ENCODE measurements at regions not wholly inside any gene's neighbourhood (a gene's known extent, or its start where the extent isn't known, plus 50 kb on each side); places are given as distances from the start of the nearest gene placed in this dataset.
A peak's percentile ranks its signal among the peaks of the same experiment; 100 is the strongest.

GRCh38 chrX:42616981-42617380 is 161.0 kb downstream of the PPP1R2C start:
- H3K27ac ChIP-seq (ENCODE audit: low read depth, low read length), result no peak overlapping the region
- Mint-ChIP-seq H3K36me3 (ENCODE audit: low read depth, unreplicated experiment) (no peaks in the 10 kb centered on the region), H3K4me3 (ENCODE audit: unreplicated experiment) (no peak overlapping the region), H3K9me3 (ENCODE audit: unreplicated experiment) (no peaks in the 10 kb centered on the region), H3K4me1 (ENCODE audit: low read depth, unreplicated experiment) (no peaks in the 10 kb centered on the region), H3K27me3 (ENCODE audit: low read depth, unreplicated experiment) (no peaks in the 10 kb centered on the region), H3K27ac (ENCODE audit: unreplicated experiment) (no peak overlapping the region)
- FAIRE-seq (peak; percentile 55), DNase-seq (ENCODE audit: low read depth) (no peak)
- H3K79me2 ChIP-seq (ENCODE audit: insufficient read depth, low read length), result no peaks in the 10 kb centered on the region
- no peak overlapping the region for H2AFZ ChIP-seq (ENCODE audit: low read depth, low read length)
- H3K9ac ChIP-seq (ENCODE audit: low read length), result no peak overlapping the region
- no peak for TF ChIP-seq EZH2 (IDR thresholded peaks at IDR 0.05; ENCODE audit: insufficient read depth, low read length)
- TF ChIP-seq CTCF (IDR thresholded peaks at IDR 0.05; ENCODE audit: insufficient read depth, low read depth, low read length), result no peak
- H4K20me1 ChIP-seq (ENCODE audit: insufficient read depth, low read length), result no peaks in the 10 kb centered on the region
- no peaks in the 10 kb centered on the region for H3K4me1 ChIP-seq (ENCODE audit: insufficient read depth, low read length)
- no peaks in the 10 kb centered on the region for H3K27me3 ChIP-seq (ENCODE audit: insufficient read depth, low read length)
- no peak overlapping the region for H3K4me3 ChIP-seq (ENCODE audit: insufficient read depth, low read depth, low read length)
- H3K36me3 ChIP-seq (ENCODE audit: insufficient read depth, low read length), result no peaks in the 10 kb centered on the region
- H3K4me2 ChIP-seq (ENCODE audit: low read length), result no peak overlapping the region
- H3K9me3 ChIP-seq (ENCODE audit: insufficient read depth, low read depth, low read length), result no peaks in the 10 kb centered on the region

- Histone ChIP-seq H3K4me2 (ENCODE audit: low read length) (no peak overlapping the region), H3K27me3 (ENCODE audit: insufficient read depth, low read length) (no peaks in the 10 kb centered on the region), H3K36me3 (ENCODE audit: insufficient read depth, low read length) (no peaks in the 10 kb centered on the region), H4K20me1 (ENCODE audit: insufficient read depth, low read length) (no peaks in the 10 kb centered on the region), H3K79me2 (ENCODE audit: insufficient read depth, low read length) (no peaks in the 10 kb centered on the region), H3K27ac (ENCODE audit: low read depth, low read length) (no peak overlapping the region), H3K9me3 (ENCODE audit: insufficient read depth, low read depth, low read length) (no peaks in the 10 kb centered on the region), H3K4me1 (ENCODE audit: insufficient read depth, low read length) (no peaks in the 10 kb centered on the region), H3K4me3 (ENCODE audit: insufficient read depth, low read depth, low read length) (no peak overlapping the region), H3K9ac (ENCODE audit: low read length) (no peak overlapping the region), H2AFZ (ENCODE audit: low read depth, low read length) (no peak overlapping the region)
- no peaks in the 10 kb centered on the region for H3K9me3 Mint-ChIP-seq (ENCODE audit: unreplicated experiment)
- no peaks in the 10 kb centered on the region for H3K27me3 Mint-ChIP-seq (ENCODE audit: low read depth, unreplicated experiment)
- FAIRE-seq, result no peak
- TF ChIP-seq CTCF (IDR thresholded peaks at IDR 0.05; ENCODE audit: insufficient read depth, low read depth, low read length) (no peak), EZH2 (IDR thresholded peaks at IDR 0.05; ENCODE audit: insufficient read depth, low read length) (no peak)
- no peak overlapping the region for H3K27ac Mint-ChIP-seq (ENCODE audit: unreplicated experiment)
- DNase-seq (ENCODE audit: low read depth), result no peak
- H3K4me1 Mint-ChIP-seq (ENCODE audit: low read depth, unreplicated experiment), result no peaks in the 10 kb centered on the region
- H3K4me3 Mint-ChIP-seq (ENCODE audit: unreplicated experiment), result no peak overlapping the region
- no peaks in the 10 kb centered on the region for H3K36me3 Mint-ChIP-seq (ENCODE audit: low read depth, unreplicated experiment)
Measured at GRCh38 chrX:42615161-42615563, 162.8 kb downstream of the PPP1R2C start.

GRCh38 chrX:42606591-42606990 is 171.4 kb downstream of the PPP1R2C start:
- no peaks in the 10 kb centered on the region for H3K9me3 Mint-ChIP-seq (ENCODE audit: unreplicated experiment)
- Histone ChIP-seq H3K79me2 (ENCODE audit: insufficient read depth, low read length) (no peaks in the 10 kb centered on the region), H3K9ac (ENCODE audit: low read length) (no peak overlapping the region), H2AFZ (ENCODE audit: low read depth, low read length) (no peak overlapping the region), H3K4me2 (ENCODE audit: low read length) (no peak overlapping the region), H3K4me3 (ENCODE audit: insufficient read depth, low read depth, low read length) (no peak overlapping the region), H3K9me3 (ENCODE audit: insufficient read depth, low read depth, low read length) (no peaks in the 10 kb centered on the region), H4K20me1 (ENCODE audit: insufficient read depth, low read length) (no peaks in the 10 kb centered on the region), H3K36me3 (ENCODE audit: insufficient read depth, low read length) (no peaks in the 10 kb centered on the region), H3K4me1 (ENCODE audit: insufficient read depth, low read length) (no peaks in the 10 kb centered on the region), H3K27me3 (ENCODE audit: insufficient read depth, low read length) (no peaks in the 10 kb centered on the region), H3K27ac (ENCODE audit: low read depth, low read length) (no peak overlapping the region)
- no peaks in the 10 kb centered on the region for H3K4me1 Mint-ChIP-seq (ENCODE audit: low read depth, unreplicated experiment)
- FAIRE-seq (no peak), DNase-seq (ENCODE audit: low read depth) (no peak)
- H3K36me3 Mint-ChIP-seq (ENCODE audit: low read depth, unreplicated experiment), result no peaks in the 10 kb centered on the region
- no peak overlapping the region for H3K27ac Mint-ChIP-seq (ENCODE audit: unreplicated experiment)
- TF ChIP-seq CTCF (IDR thresholded peaks at IDR 0.05; ENCODE audit: insufficient read depth, low read depth, low read length) (no peak), EZH2 (IDR thresholded peaks at IDR 0.05; ENCODE audit: insufficient read depth, low read length) (no peak)
- H3K27me3 Mint-ChIP-seq (ENCODE audit: low read depth, unreplicated experiment), result no peaks in the 10 kb centered on the region
- H3K4me3 Mint-ChIP-seq (ENCODE audit: unreplicated experiment), result no peak overlapping the region
